ENCODE measurements at regions not wholly inside any gene's neighbourhood (a gene's known extent, or its start where the extent isn't known, plus 50 kb on each side); places are given as distances from the start of the nearest gene placed in this dataset.

DNA sequence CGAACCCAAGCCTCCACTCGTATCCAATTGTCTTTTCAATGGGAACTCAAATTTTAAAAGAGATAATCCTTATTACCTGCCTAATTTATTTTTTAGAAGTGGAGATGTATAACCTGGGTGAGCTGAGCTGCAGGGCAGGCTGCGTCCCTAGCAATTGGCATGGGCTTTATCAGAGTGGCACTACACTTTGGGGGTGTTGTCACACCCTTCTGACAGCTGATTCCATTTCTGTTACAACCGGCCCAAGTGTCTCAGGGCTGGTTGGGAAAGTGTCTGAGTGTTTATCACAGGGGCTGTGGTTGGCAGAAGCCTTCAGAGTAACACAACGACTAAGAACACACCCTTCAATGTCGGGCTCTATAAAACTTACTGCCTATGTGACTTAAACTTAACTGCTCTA, 295.0 kb downstream of the SMAD2 start:
- no peak for DNase-seq
- Mint-ChIP-seq H3K27ac (no peak overlapping the region), H3K27me3 (ENCODE audit: insufficient read depth) (no peaks in the 10 kb centered on the region), H3K4me3 (no peak overlapping the region), H3K4me1 (ENCODE audit: low read depth) (no peaks in the 10 kb centered on the region), H3K9me3 (peaks cover 8% of the 10 kb centered on the region), H3K36me3 (ENCODE audit: low read depth) (no peaks in the 10 kb centered on the region)
- TF ChIP-seq, protein P1, sequence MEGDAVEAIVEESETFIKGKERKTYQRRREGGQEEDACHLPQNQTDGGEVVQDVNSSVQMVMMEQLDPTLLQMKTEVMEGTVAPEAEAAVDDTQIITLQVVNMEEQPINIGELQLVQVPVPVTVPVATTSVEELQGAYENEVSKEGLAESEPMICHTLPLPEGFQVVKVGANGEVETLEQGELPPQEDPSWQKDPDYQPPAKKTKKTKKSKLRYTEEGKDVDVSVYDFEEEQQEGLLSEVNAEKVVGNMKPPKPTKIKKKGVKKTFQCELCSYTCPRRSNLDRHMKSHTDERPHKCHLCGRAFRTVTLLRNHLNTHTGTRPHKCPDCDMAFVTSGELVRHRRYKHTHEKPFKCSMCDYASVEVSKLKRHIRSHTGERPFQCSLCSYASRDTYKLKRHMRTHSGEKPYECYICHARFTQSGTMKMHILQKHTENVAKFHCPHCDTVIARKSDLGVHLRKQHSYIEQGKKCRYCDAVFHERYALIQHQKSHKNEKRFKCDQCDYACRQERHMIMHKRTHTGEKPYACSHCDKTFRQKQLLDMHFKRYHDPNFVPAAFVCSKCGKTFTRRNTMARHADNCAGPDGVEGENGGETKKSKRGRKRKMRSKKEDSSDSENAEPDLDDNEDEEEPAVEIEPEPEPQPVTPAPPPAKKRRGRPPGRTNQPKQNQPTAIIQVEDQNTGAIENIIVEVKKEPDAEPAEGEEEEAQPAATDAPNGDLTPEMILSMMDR (IDR thresholded peaks at IDR 0.05) = no peak

DNA sequence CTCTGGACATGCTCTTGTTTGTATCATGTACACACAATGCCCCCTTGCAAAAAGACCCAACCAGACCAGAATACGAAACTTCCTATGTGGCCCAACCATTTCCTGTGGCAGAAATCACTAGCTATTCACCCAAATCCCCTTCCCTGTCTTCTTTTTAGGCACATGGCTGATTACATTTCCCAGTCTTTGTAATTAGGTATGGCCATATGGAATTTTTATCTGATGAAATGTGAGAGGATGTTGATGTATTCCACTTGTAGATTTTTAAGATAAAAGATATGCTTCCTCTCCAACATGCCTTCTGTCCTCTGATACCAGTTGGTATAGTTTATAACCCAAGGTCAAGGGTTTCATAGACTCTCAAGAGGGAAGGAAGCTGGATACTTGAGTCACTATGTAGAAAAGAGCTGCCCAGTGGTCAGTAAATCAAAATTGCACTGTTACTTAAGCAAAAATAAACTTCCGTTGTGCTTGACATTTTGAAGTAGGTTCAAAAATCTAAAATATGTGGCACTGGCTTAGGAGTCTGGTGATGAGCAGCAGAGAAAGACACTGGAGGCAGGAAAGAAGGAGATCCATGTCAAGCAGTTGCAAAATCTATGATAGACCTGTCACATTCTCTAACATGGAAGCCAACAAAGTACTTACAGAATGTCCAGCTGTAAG, 297.4 kb downstream of the SMAD2 start:
- Mint-ChIP-seq H3K36me3 (ENCODE audit: low read depth) (no peaks in the 10 kb centered on the region), H3K27me3 (ENCODE audit: insufficient read depth) (no peaks in the 10 kb centered on the region), H3K9me3 (peaks cover 18% of the 10 kb centered on the region), H3K4me1 (ENCODE audit: low read depth) (no peaks in the 10 kb centered on the region), H3K27ac (no peak overlapping the region), H3K4me3 (no peak overlapping the region)
- TF ChIP-seq, protein P1 (IDR thresholded peaks at IDR 0.05) = no peak
- no peak for DNase-seq

- Mint-ChIP-seq H3K36me3 (ENCODE audit: low read depth) (no peaks in the 10 kb centered on the region), H3K27ac (no peak overlapping the region), H3K27me3 (ENCODE audit: insufficient read depth) (no peaks in the 10 kb centered on the region), H3K4me3 (no peak overlapping the region), H3K4me1 (ENCODE audit: low read depth) (no peaks in the 10 kb centered on the region), H3K9me3 (peaks cover 11% of the 10 kb centered on the region)
- TF ChIP-seq, protein P1 (IDR thresholded peaks at IDR 0.05) = no peak
- no peak for DNase-seq
These were observed 301.6 kb downstream of the SMAD2 start for GRCh38 chr18:47628893-47629292.

- H3K27me3 Mint-ChIP-seq (ENCODE audit: insufficient read depth) = no peaks in the 10 kb centered on the region
- DNase-seq = no peak
- TF ChIP-seq, protein P1 (IDR thresholded peaks at IDR 0.05) = no peak
- H3K36me3 Mint-ChIP-seq (ENCODE audit: low read depth) = no peaks in the 10 kb centered on the region
- H3K9me3 Mint-ChIP-seq = peaks cover 11% of the 10 kb centered on the region
- H3K4me3 Mint-ChIP-seq = no peak overlapping the region
- no peak overlapping the region for H3K27ac Mint-ChIP-seq
- H3K4me1 Mint-ChIP-seq (ENCODE audit: low read depth) = no peaks in the 10 kb centered on the region
These were observed 302.1 kb downstream of the SMAD2 start for GRCh38 chr18:47628240-47628781.

GRCh38 chr18:47627030-47627429, 303.4 kb downstream of the SMAD2 start:
- Mint-ChIP-seq H3K4me1 (ENCODE audit: low read depth) (no peaks in the 10 kb centered on the region), H3K27ac (no peak overlapping the region), H3K27me3 (ENCODE audit: insufficient read depth) (no peaks in the 10 kb centered on the region), H3K36me3 (ENCODE audit: low read depth) (no peaks in the 10 kb centered on the region), H3K9me3 (peaks cover 11% of the 10 kb centered on the region), H3K4me3 (no peak overlapping the region)
- TF ChIP-seq, protein P1 (IDR thresholded peaks at IDR 0.05) = no peak
- DNase-seq = no peak

Data from HFFc6 (cell line).